GM19372 (cell line): ENCODE measurements at regions not wholly inside any gene's neighbourhood (a gene's known extent, or its start where the extent isn't known, plus 50 kb on each side); places are given as distances from the start of the nearest gene placed in this dataset.

Source experiments
- ATAC-seq: cut with Tn5 transposase; IDR thresholded peaks from one replicate; pipeline ENCODE4 v1.9.1; 2021; ENCODE audit warnings: mild to moderate bottlenecking, low read depth, moderate library complexity; ENCODE audit not compliant: unreplicated experiment

GRCh38 chrX:69365755-69366154 is 138.4 kb upstream of the NALF2 start:
- ATAC-seq: no peak

- ATAC-seq: no peak
Measured at GRCh38 chrX:69365349-69365748, 138.8 kb upstream of the NALF2 start.

- ATAC-seq: no peak
Measured at GRCh38 chrX:69362856-69363255, 141.3 kb upstream of the NALF2 start.

GRCh38 chrX:69362354-69362753 is 141.8 kb upstream of the NALF2 start:
- ATAC-seq: no peak

- no peak for ATAC-seq
Measured at GRCh38 chrX:69361311-69361845, 142.7 kb upstream of the NALF2 start.

- ATAC-seq: no peak
Measured at GRCh38 chrX:69357317-69357716, 146.8 kb upstream of the NALF2 start.

GRCh38 chrX:69324851-69325250 is 159.6 kb upstream of the PJA1 start:
- no peak for ATAC-seq

- ATAC-seq: no peak
Measured at GRCh38 chrX:69323786-69324720, 158.8 kb upstream of the PJA1 start.

GRCh38 chrX:69321789-69322188 is 156.5 kb upstream of the PJA1 start:
- no peak for ATAC-seq

GRCh38 chrX:69321006-69321655 is 155.9 kb upstream of the PJA1 start:
- no peak for ATAC-seq

- ATAC-seq: no peak
Measured at GRCh38 chrX:69320116-69320515, 154.9 kb upstream of the PJA1 start.

GRCh38 chrX:69319376-69319775 is 154.1 kb upstream of the PJA1 start:
- no peak for ATAC-seq

GRCh38 chrX:69318651-69319340 is 153.5 kb upstream of the PJA1 start:
- no peak for ATAC-seq

- no peak for ATAC-seq
Measured at GRCh38 chrX:69317721-69318120, 152.5 kb upstream of the PJA1 start.

- ATAC-seq: no peak
Measured at GRCh38 chrX:69314436-69315348, 149.4 kb upstream of the PJA1 start.

- ATAC-seq: no peak
Measured at GRCh38 chrX:69313617-69314290, 148.5 kb upstream of the PJA1 start.

- ATAC-seq: no peak
Measured at GRCh38 chrX:69311936-69312670, 146.8 kb upstream of the PJA1 start.

GRCh38 chrX:69309074-69309792 is 144.0 kb upstream of the PJA1 start:
- ATAC-seq: no peak
